A549 (cell line): ENCODE measurements at regions not wholly inside any gene's neighbourhood (a gene's known extent, or its start where the extent isn't known, plus 50 kb on each side); places are given as distances from the start of the nearest gene placed in this dataset.

ENCODE experiments used
- RFX5 ChIP-seq: fragments of 450-650 bp; IDR thresholded peaks from 2 replicates; pipeline ENCODE4 v1.7.1; 2014; ENCODE audit warnings: antibody characterized with exemption, mild to moderate bottlenecking, moderate library complexity
- ZFP36 ChIP-seq: fragments of 450-650 bp; IDR thresholded peaks from 2 replicates; pipeline ENCODE4 v1.6.1; 2014; ENCODE audit warnings: borderline replicate concordance; ENCODE audit not compliant: partially characterized antibody

GRCh38 chr7:54931532-54931931 is 87.3 kb upstream of the EGFR start:
- TF ChIP-seq ZFP36 (no peak), RFX5 (no peak)
